H1 (cell line): ENCODE measurements at regions not wholly inside any gene's neighbourhood (a gene's known extent, or its start where the extent isn't known, plus 50 kb on each side); places are given as distances from the start of the nearest gene placed in this dataset.

ENCODE experiments used
- ASH2L ChIP-seq: fragments of 200-600, 300-600 bp; sonication (generic); IDR thresholded peaks from one replicate; pipeline ENCODE4 v1.7.1; 2017; ENCODE audit warnings: low read length
- ATF3 ChIP-seq: IDR thresholded peaks from 2 replicates; pipeline ENCODE4 v1.6.1; 2011; ENCODE audit warnings: low read depth, mild to moderate bottlenecking, low read length; ENCODE audit not compliant: insufficient read depth
- CREB1 ChIP-seq: IDR thresholded peaks from 2 replicates; pipeline ENCODE4 v1.6.1; 2012; ENCODE audit warnings: inconsistent platforms
- CTCF ChIP-seq, 3 experiments: IDR thresholded peaks; 1 replicate in 2 of 3; 2 replicates in 1 of 3; pipeline versions ENCODE4 v1.5.1 to v1.6.1; 2011; ENCODE audit warnings: low read length in 3 of 3, mild to moderate bottlenecking in 3 of 3, inconsistent platforms in 2 of 3, low read depth in 1 of 3, moderate library complexity in 1 of 3; ENCODE audit not compliant: insufficient read depth in 1 of 3; ENCODE audit errors: control extremely low read depth in 1 of 3
- EZH2 ChIP-seq: fragments of 200-600 bp; sonication (generic); IDR thresholded peaks from 2 replicates; pipeline ENCODE4 v1.7.1; 2012; ENCODE audit warnings: low read depth, mild to moderate bottlenecking, moderate library complexity, low read length, inconsistent platforms; ENCODE audit not compliant: severe bottlenecking
- JUN ChIP-seq: IDR thresholded peaks from 2 replicates; pipeline ENCODE4 v1.6.1; 2011; ENCODE audit warnings: low read depth, mild to moderate bottlenecking, improper control_type of control experiment, low read length
- POLR2A ChIP-seq, 2 experiments: IDR thresholded peaks; 1 replicate in 1 of 2; 2 replicates in 1 of 2; pipeline ENCODE4 v1.6.1; 2011; ENCODE audit warnings: low read depth in 2 of 2, low read length in 2 of 2, mild to moderate bottlenecking in 2 of 2; ENCODE audit errors: control extremely low read depth in 1 of 2
- RFX5 ChIP-seq: IDR thresholded peaks from 2 replicates; pipeline ENCODE4 v1.6.1; 2011; ENCODE audit warnings: low read depth, low read length, improper control_type of control experiment, borderline replicate concordance
- SIN3A ChIP-seq, 2 experiments: IDR thresholded peaks in 1 of 2; conservative IDR thresholded peaks in 1 of 2; 2 replicates each; pipeline ENCODE4 v1.6.1; 2011 to 2012; ENCODE audit warnings: low read length in 2 of 2, improper control_type of control experiment in 1 of 2, low read depth in 1 of 2, mild to moderate bottlenecking in 1 of 2

DNA sequence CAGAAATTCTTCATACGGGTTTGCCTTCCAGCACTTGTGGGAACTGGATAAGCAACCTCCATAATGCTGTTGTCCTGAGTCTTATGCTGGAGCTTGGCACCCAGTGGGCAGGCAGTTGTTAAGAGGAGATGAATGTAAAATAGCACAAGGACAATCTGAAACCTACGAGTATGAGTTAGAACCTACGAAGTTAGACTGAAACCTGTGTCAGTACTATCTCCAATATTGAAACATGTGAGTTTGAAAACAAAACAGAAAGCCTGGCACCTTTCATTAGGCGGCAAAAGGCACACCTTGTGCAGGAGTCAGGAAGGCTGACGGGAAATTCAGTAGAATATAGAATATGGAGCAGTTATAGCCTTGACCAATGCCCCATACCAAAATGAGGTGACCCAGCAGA, 489.7 kb upstream of the RGS18 start:
- TF ChIP-seq EZH2 (no peak), CTCF (IDR thresholded peaks at IDR 0.05; ENCODE audit: control extremely low read depth in 1 of 3, insufficient read depth in 1 of 3, low read depth in 1 of 3, low read length in 3 of 3) (no peak), ATF3 (no peak), RFX5 (no peak), POLR2A (IDR thresholded peaks at IDR 0.05; ENCODE audit: control extremely low read depth in 1 of 2, low read depth in 2 of 2, low read length in 2 of 2) (no peak), CREB1 (no peak), JUN (no peak), SIN3A (conservative IDR thresholded peaks at IDR 0.05 in 1 of 2, IDR thresholded peaks at IDR 0.05 in 1 of 2; ENCODE audit: low read depth in 1 of 2, low read length in 2 of 2) (no peak), ASH2L (no peak)
